GM04504 (cell line): ENCODE measurements at regions not wholly inside any gene's neighbourhood (a gene's known extent, or its start where the extent isn't known, plus 50 kb on each side); places are given as distances from the start of the nearest gene placed in this dataset.

Experiments
- DNase-seq: peaks from one replicate; pipeline ENCODE4 v3.0.0-alpha.2; 2012; ENCODE audit warnings: low read depth

GRCh38 chr1:173422456-173422976, 54.6 kb upstream of the PRDX6 start:
- DNase-seq: no peak

GRCh38 chr1:173423291-173423690, 53.8 kb upstream of the PRDX6 start:
- DNase-seq: no peak

- no peak for DNase-seq
These were observed 53.0 kb upstream of the PRDX6 start for GRCh38 chr1:173424143-173424542.

GRCh38 chr1:173424782-173425407, 52.2 kb upstream of the PRDX6 start:
- DNase-seq: no peak

GRCh38 chr1:173426057-173426456, 51.1 kb upstream of the PRDX6 start:
- DNase-seq: no peak

- DNase-seq: no peak
These were observed 49.7 kb upstream of the PRDX6 start for GRCh38 chr1:173427146-173428054.
